ENCODE measurements at regions not wholly inside any gene's neighbourhood (a gene's known extent, or its start where the extent isn't known, plus 50 kb on each side); places are given as distances from the start of the nearest gene placed in this dataset.

DNA sequence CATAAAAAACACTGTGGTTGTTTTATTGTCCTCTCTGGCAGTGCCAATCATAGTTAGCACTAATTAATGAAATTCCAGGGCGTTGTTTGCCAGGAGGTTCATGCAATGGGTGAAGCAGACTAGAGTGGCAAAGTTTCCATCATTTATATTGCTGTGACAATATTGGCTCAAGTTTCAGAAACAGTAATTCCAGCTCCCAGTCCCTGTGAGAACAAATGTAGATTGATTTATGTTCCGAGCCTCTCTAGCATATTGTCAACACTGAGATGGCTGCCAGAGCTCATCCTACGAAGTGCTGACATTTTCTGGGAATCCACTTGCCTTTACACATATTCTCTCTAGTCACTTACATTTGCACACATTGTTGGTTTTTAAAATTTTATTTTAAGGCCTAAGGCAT lies 440.0 kb upstream of the IGFBP7 start:
- no peak for DNase-seq

GRCh38 chr4:57548856-57549255 lies 438.7 kb upstream of the IGFBP7 start:
- DNase-seq, result no peak

GRCh38 chr4:57544811-57545654 lies 434.8 kb upstream of the IGFBP7 start:
- DNase-seq, result no peak

- DNase-seq, result no peak
These were observed 394.8 kb upstream of the IGFBP7 start for GRCh38 chr4:57504797-57505530.

DNA sequence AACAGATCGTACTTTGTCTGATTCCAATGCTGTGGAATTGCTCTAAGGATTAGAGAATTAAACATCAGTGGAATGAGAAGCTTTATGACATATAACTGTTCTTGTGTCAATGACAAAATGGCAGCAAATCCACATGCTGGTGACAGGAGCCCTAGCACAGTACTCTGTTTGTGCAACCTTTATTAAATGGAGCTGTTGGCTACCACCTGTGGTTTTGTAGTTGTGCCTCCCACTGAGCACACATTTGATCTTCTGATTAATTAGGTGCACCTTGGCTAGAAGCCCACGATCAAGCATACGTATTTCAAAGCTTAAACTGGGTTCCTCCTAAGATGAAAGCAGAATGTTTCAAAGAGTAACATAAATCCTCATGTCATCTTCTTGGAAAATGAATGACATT lies 394.0 kb upstream of the IGFBP7 start:
- no peak for DNase-seq

DNA sequence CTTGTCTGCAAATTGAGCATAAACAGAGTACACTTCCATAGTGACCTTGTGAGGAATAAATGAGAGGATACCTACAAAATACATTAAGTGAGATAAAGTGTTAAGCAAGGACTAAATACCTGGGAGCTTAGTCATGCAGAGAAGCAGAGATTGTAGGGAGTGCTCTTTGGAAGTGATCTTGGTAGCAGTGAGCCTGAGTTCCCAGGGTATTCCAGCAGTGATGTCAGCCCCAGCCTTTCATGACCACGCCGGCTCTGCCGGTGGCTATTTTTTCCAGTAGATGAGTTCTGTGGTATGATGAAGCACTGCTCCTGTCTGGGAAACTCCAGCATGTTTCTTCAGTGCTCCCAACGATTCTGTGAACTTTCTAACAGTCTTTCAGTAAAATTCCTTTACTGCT lies 391.5 kb upstream of the IGFBP7 start:
- no peak for DNase-seq

- DNase-seq, result no peak
These were observed 389.6 kb upstream of the IGFBP7 start for GRCh38 chr4:57499786-57500185.

DNA sequence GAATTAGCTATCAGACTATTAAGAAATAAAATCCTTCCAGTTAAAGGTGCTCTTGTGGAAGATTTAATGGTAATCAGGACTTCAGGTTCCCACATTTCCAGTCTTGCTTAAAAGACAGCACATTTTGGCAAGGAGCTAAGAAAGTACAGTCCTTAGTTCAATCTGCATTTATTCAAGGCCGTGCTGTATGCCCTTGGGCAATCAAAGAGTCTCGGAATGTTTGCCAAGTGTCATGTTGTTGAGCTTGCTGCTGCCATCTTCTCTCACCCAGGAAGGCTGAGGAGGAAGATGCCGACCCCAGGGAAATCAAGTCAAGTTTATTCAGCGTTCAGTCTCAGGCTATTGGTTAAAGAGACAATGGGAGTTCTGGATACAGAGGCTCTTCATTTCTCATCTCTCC lies 388.1 kb upstream of the IGFBP7 start:
- no peak for DNase-seq

GRCh38 chr4:57496697-57497471 lies 386.7 kb upstream of the IGFBP7 start:
- no peak for DNase-seq

DNA sequence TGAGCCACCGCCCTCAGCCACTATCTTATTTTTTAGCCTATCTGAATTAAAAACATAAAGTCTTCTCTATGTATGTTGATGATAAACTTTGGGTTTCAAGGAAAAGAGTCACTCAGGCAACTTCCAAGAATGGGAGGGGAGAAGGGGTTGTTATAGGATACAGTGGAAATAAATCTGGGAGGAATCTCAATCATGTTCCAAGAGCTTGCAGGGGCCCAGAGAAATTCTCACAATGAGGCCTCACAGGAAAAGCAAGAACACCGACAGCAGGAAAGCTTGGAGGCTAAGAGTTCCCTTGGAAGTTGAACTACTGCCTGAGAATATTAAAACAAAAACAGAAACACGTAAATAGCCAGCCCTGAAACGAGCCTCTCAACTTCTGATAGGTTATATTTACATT lies 384.6 kb upstream of the IGFBP7 start:
- DNase-seq, result no peak

GRCh38 chr4:57492251-57492878 lies 382.2 kb upstream of the IGFBP7 start:
- DNase-seq, result no peak

DNA sequence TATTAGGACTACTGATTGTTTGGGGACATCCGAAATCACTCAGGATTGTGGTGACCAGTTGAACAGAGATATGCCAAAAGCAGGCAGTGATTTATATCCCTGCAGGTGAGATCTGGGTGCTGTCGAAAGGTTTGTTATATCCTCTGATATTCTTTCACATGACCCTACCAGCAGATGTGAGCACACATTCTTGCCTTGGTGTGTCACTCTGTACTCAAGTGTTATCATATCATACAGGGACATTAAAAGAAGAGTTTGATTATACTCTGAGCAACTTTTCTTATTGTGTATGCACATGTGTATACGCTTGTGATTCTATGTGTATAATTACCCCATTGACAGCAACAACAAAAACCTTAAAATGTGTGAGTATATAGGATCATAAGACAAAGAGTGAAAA lies 381.2 kb upstream of the IGFBP7 start:
- DNase-seq, result no peak

DNA sequence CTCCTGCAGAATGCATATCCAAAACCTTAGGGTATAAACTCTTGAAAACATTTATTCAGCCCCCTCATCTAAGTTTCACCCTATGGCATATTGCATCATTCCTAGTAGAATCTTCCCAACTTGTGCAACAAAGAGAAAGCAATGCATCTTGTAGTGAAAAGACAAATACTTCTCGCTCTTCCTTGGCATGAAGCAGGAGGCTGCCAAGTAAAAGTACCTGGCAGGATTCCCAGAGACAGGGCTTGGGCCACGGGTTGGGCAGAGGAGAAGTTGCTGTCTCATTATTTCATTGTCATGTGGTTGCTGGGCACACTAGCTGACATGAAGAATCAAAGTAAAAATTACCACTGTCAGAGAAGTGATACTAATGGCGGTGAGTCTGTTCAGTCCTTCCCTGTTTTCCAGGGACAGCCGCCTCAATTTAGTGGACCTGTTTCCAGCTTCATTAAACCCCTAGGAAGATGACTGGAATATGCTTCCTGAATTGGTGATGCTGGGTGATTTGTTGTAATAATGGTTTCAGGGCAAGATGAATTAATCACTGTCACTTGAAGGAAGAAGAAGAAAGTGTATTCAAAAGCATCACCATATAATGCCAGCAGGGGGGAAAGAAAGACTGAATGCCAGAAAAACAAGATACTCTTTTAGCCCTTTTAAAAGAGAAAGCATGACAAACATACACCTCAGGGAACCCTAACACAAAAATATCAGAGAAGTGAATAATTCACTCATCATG lies 380.5 kb upstream of the IGFBP7 start:
- DNase-seq, result no peak

GRCh38 chr4:57488366-57489162 lies 378.4 kb upstream of the IGFBP7 start:
- DNase-seq, result no peak

GRCh38 chr4:57475424-57475823 lies 365.2 kb upstream of the IGFBP7 start:
- DNase-seq, result no peak

GRCh38 chr4:57465321-57466056 lies 355.3 kb upstream of the IGFBP7 start:
- no peak for DNase-seq

DNA sequence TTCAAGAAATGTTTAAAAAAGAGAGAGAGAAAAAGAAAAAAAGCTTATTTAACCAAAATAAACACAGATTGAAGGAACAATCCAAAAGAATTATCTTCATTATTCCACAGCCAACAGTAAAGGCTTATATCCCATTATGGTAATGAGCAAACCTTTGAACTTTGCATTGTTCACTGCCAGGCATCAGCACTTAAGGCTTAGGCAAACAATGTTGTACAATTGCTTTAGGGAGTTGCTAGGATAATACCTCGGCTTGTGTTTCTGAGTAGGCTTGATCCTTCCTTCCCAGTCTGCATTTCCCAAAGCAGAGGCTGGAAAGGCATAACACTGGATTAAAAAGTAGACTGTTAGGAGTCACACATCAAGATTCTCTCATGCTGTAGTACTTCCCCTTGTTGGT lies 352.7 kb upstream of the IGFBP7 start:
- no peak for DNase-seq

- no peak for DNase-seq
These were observed 350.8 kb upstream of the IGFBP7 start for GRCh38 chr4:57460967-57461366.

- DNase-seq, result no peak
These were observed 338.7 kb upstream of the IGFBP7 start for GRCh38 chr4:57448901-57449300.

DNA sequence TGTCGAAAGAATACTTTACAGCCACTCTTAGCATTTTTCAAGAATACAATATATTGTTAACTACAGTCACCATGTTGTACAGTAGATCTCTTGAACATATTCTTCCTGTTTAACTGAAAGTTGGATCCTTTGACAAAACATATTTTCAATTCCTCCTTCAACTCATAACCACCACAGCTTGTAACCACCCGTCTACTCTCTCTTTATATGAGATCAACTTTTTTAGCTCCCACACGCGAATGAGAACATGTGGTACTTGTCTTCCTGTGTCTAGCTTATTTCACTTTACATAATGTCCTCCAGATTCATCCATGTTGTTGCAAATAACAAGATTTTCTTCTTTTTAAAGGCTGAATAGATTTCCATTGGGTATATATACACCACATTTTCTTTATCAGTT lies 338.3 kb upstream of the IGFBP7 start:
- no peak for DNase-seq

GRCh38 chr4:57446266-57446665 lies 336.1 kb upstream of the IGFBP7 start:
- DNase-seq, result no peak
